HEK293 (cell line): ENCODE measurements at regions not wholly inside any gene's neighbourhood (a gene's known extent, or its start where the extent isn't known, plus 50 kb on each side); places are given as distances from the start of the nearest gene placed in this dataset.

ENCODE experiments used
- ATF2 ChIP-seq: fragments of 450-650 bp; formaldehyde crosslinking; IDR thresholded peaks from 2 replicates; pipeline ENCODE4 v1.5.1; 2016; ENCODE audit warnings: missing biosample characterization, missing genetic modification characterization, low read depth
- CTCF ChIP-seq: fragments of 450-650 bp; formaldehyde crosslinking; IDR thresholded peaks from 2 replicates; pipeline ENCODE4 v1.5.1; 2016; ENCODE audit warnings: missing biosample characterization, missing genetic modification characterization
- HOXA7 ChIP-seq: sonication (generic); formaldehyde crosslinking; IDR thresholded peaks from 2 replicates; pipeline ENCODE4 v1.8.1; 2022; ENCODE audit warnings: missing genetic modification reagents, borderline replicate concordance
- KLF10 ChIP-seq: fragments of 450-650 bp; IDR thresholded peaks from 2 replicates; pipeline ENCODE4 v1.5.1; 2018; ENCODE audit warnings: missing biosample characterization, mild to moderate bottlenecking, missing genetic modification characterization
- PATZ1 ChIP-seq: fragments of 450-650 bp; formaldehyde crosslinking; IDR thresholded peaks from 2 replicates; pipeline ENCODE4 v1.5.1; 2016; ENCODE audit warnings: missing biosample characterization, missing genetic modification characterization
- SCRT2 ChIP-seq: fragments of 450-650 bp; formaldehyde crosslinking; IDR thresholded peaks from 2 replicates; pipeline ENCODE4 v1.5.1; 2016; ENCODE audit warnings: missing biosample characterization, missing genetic modification characterization
- ZEB2 ChIP-seq: fragments of 450-650 bp; formaldehyde crosslinking; IDR thresholded peaks from 2 replicates; pipeline ENCODE4 v1.5.1; 2016; ENCODE audit warnings: missing biosample characterization, missing genetic modification characterization
- ZNF24 ChIP-seq: fragments of 450-650 bp; formaldehyde crosslinking; IDR thresholded peaks from 2 replicates; pipeline ENCODE4 v1.5.1; 2016; ENCODE audit warnings: missing biosample characterization, missing genetic modification characterization
- ZNF596 ChIP-seq: fragments of 450-650 bp; IDR thresholded peaks from 2 replicates; pipeline ENCODE4 v1.5.0; 2018; ENCODE audit warnings: missing biosample characterization, mild to moderate bottlenecking, missing genetic modification characterization, moderate library complexity
- ZNF670 ChIP-seq: fragments of 450-650 bp; formaldehyde crosslinking; IDR thresholded peaks from 2 replicates; pipeline ENCODE4 v1.5.1; 2016; ENCODE audit warnings: missing biosample characterization, missing genetic modification characterization, low read depth
- TF ChIP-seq, protein P1 (sequence below): fragments of 450-650 bp; formaldehyde crosslinking; IDR thresholded peaks from 2 replicates; pipeline ENCODE4 v1.5.1; 2016; ENCODE audit warnings: missing biosample characterization, missing genetic modification characterization

DNA sequence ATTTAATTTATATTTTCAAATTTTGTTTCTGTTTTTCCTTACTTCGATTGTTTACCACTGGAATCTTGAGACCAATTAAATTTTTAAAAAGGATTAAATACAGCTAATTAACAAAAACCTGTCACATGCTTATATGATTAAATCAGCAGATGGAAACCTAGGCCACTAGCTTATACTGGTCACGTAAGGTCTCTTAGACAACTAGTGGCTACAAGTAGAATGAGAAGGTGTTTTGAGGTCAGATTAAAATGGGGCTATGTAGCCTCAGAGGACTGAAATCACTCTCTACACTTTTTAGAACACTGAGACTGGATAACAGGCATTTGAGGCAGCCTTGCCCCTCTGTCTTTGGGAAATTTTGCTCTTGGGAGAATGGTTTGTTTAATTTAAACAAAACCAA lies 246.5 kb upstream of the ONECUT1 start:
- TF ChIP-seq ZNF670 (tag by site-specific recombination) = no peak
- TF ChIP-seq ZEB2 = no peak
- TF ChIP-seq KLF10 (tag by site-specific recombination) = no peak
- TF ChIP-seq ZNF24 (tag by site-specific recombination) = no peak
- no peak for TF ChIP-seq HOXA7 (CRISPR knock-in tag)
- TF ChIP-seq CTCF = no peak
- no peak for TF ChIP-seq ZNF596 (tag by site-specific recombination)
- no peak for TF ChIP-seq PATZ1
- no peak for TF ChIP-seq SCRT2 (tag by site-specific recombination)
- TF ChIP-seq ATF2 = no peak
- TF ChIP-seq, protein P1, sequence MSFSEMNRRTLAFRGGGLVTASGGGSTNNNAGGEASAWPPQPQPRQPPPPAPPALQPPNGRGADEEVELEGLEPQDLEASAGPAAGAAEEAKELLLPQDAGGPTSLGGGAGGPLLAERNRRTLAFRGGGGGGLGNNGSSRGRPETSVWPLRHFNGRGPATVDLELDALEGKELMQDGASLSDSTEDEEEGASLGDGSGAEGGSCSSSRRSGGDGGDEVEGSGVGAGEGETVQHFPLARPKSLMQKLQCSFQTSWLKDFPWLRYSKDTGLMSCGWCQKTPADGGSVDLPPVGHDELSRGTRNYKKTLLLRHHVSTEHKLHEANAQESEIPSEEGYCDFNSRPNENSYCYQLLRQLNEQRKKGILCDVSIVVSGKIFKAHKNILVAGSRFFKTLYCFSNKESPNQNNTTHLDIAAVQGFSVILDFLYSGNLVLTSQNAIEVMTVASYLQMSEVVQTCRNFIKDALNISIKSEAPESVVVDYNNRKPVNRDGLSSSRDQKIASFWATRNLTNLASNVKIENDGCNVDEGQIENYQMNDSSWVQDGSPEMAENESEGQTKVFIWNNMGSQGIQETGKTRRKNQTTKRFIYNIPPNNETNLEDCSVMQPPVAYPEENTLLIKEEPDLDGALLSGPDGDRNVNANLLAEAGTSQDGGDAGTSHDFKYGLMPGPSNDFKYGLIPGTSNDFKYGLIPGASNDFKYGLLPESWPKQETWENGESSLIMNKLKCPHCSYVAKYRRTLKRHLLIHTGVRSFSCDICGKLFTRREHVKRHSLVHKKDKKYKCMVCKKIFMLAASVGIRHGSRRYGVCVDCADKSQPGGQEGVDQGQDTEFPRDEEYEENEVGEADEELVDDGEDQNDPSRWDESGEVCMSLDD (tag by site-specific recombination) = no peak
